ENCODE measurements at regions not wholly inside any gene's neighbourhood (a gene's known extent, or its start where the extent isn't known, plus 50 kb on each side); places are given as distances from the start of the nearest gene placed in this dataset.

GRCh38 chr3:44099566-44100297 lies 142.0 kb upstream of the TOPAZ1 start:
- H3K14ac ChIP-seq (replicated peaks; ENCODE audit: low read depth, low read length) = no peak overlapping the region
- no peak overlapping the region for H2AK5ac ChIP-seq (ENCODE audit: low read depth, low read length)
- POLR2A ChIA-PET (ENCODE audit: unreplicated experiment) = interaction anchor here (0.6 kb wide), 2 partner anchors 28 to 673 kb away, joined by 4 to 15 read pairs; no protein-coding TSS in a partner anchor
- DNase-seq (no peak), ATAC-seq (ENCODE audit: low read depth) (no peak)
- H3K27me3 ChIP-seq (ENCODE audit: control insufficient read depth, insufficient read depth, low read length) = peaks cover 3% of the 10 kb centered on the region
- H2AK9ac ChIP-seq (replicated peaks; ENCODE audit: low read depth, low read length, poor library complexity) = no peak overlapping the region
- H3K79me1 ChIP-seq (ENCODE audit: low read depth in 1 of 2, low read length in 2 of 2) = no peaks in the 10 kb centered on the region
- H2BK15ac ChIP-seq (ENCODE audit: low read depth, low read length) = no peak overlapping the region
- H4K20me1 ChIP-seq (ENCODE audit: insufficient read depth, low read length) = no peaks in the 10 kb centered on the region
- H3K9me3 ChIP-seq (ENCODE audit: control insufficient read depth, insufficient read depth, low read length) = no peaks in the 10 kb centered on the region
- no peak overlapping the region for H4K91ac ChIP-seq (ENCODE audit: insufficient read depth, low read depth, low read length)
- in situ Hi-C loops (cut with MboI; ENCODE audit: low sequenced_read_pairs) = no loop called here
- H4K8ac ChIP-seq (ENCODE audit: low read depth in 2 of 2, low read length in 2 of 2) = no peak overlapping the region
- no peak overlapping the region for H3K4me2 ChIP-seq (ENCODE audit: low read depth, low read length)
- no peak overlapping the region for H3K56ac ChIP-seq (ENCODE audit: extremely low read depth, insufficient read depth, low read length)
- H3K36me3 ChIP-seq (ENCODE audit: control insufficient read depth, insufficient read depth, low read length) = no peaks in the 10 kb centered on the region
- TF ChIP-seq CEBPB (IDR thresholded peaks at IDR 0.05; ENCODE audit: low read depth, low read length) (no peak), RCOR1 (IDR thresholded peaks at IDR 0.05; ENCODE audit: insufficient replicate concordance, low read length) (no peak), NFE2L2 (IDR thresholded peaks at IDR 0.05; ENCODE audit: low read depth, low read length) (no peak), RFX5 (IDR thresholded peaks at IDR 0.05; ENCODE audit: low read depth, low read length) (no peak)
- no peaks in the 10 kb centered on the region for H3K4me1 ChIP-seq (ENCODE audit: control insufficient read depth, insufficient read depth, low read length)
- no peak overlapping the region for H3K9ac ChIP-seq (ENCODE audit: low read depth, low read length)
- no peak overlapping the region for H3K23ac ChIP-seq (ENCODE audit: low read depth, low read length)
- no peak overlapping the region for H3K18ac ChIP-seq (ENCODE audit: low read depth, low read length)
- no peak overlapping the region for H2AFZ ChIP-seq (replicated peaks; ENCODE audit: low read length, poor library complexity)
- no CpG with 5 or more reads among the region's 6 CpGs for WGBS, 2 experiments (ENCODE audit: extremely low coverage in 2 of 2, insufficient read length in 1 of 2)
- no peaks in the 10 kb centered on the region for H3K9me1 ChIP-seq (ENCODE audit: insufficient read depth, low read length)
- H3K4me3 ChIP-seq (ENCODE audit: insufficient read depth, low read depth, low read length) = no peak overlapping the region
- no peak overlapping the region for H4K5ac ChIP-seq (ENCODE audit: low read depth, low read length)
- H2BK120ac ChIP-seq (ENCODE audit: low read depth, low read length) = no peak overlapping the region
- no peak overlapping the region for H2BK20ac ChIP-seq (ENCODE audit: low read depth, low read length)
- no peak overlapping the region for H3K27ac ChIP-seq (ENCODE audit: insufficient read depth, low read length)
- H2BK5ac ChIP-seq (ENCODE audit: low read depth, low read length, poor library complexity, severe bottlenecking) = no peak overlapping the region
- dilution Hi-C loops (cut with HindIII; ENCODE audit: low sequenced_read_pairs, unreplicated experiment) = no loop called here
- intact Hi-C loops (cut with micrococcal nuclease) = no loop called here
- BruUV-seq (replicated peaks) = no TSS peak
- CTCF ChIA-PET = interaction anchor here (0.6 kb wide), 2 partner anchors 12 to 188 kb away, joined by 3 read pairs; no protein-coding TSS in a partner anchor
- no peak overlapping the region for H3K4ac ChIP-seq (ENCODE audit: low read depth, low read length)

All from IMR-90 (cell line).